H9 (cell line): ENCODE measurements at regions not wholly inside any gene's neighbourhood (a gene's known extent, or its start where the extent isn't known, plus 50 kb on each side); places are given as distances from the start of the nearest gene placed in this dataset.

ENCODE experiments used
- DNase-seq: peaks from one replicate; pipeline ENCODE4 v3.0.0-alpha.2; 2017
- H2AFZ ChIP-seq: one replicate; pipeline ENCODE4 v1.6.1; 2013; ENCODE audit warnings: mild to moderate bottlenecking, low read length, control low read depth, moderate library complexity
- H2AK5ac ChIP-seq: 2 replicates; pipeline ENCODE4 v1.6.1; 2013; ENCODE audit warnings: low read length, control low read depth, mixed read lengths; ENCODE audit not compliant: insufficient read length
- H2BK120ac ChIP-seq: one replicate; pipeline ENCODE4 v1.6.1; 2013; ENCODE audit warnings: low read depth, mild to moderate bottlenecking, low read length, control low read depth, inconsistent platforms; ENCODE audit not compliant: poor library complexity, severe bottlenecking
- H2BK12ac ChIP-seq: 2 replicates; pipeline ENCODE4 v1.6.1; 2013; ENCODE audit warnings: low read length, control low read depth, mixed read lengths, low read depth; ENCODE audit not compliant: insufficient read length
- H2BK15ac ChIP-seq: 2 replicates; pipeline ENCODE4 v1.6.1; 2013; ENCODE audit warnings: low read depth, low read length, control low read depth
- H2BK20ac ChIP-seq: one replicate; pipeline ENCODE4 v1.6.1; 2013; ENCODE audit warnings: low read depth, mild to moderate bottlenecking, low read length, control low read depth, inconsistent platforms; ENCODE audit not compliant: poor library complexity, severe bottlenecking
- H2BK5ac ChIP-seq: 2 replicates; pipeline ENCODE4 v1.6.1; 2013; ENCODE audit warnings: low read length, control low read depth, mixed read lengths; ENCODE audit not compliant: insufficient read length
- H3K14ac ChIP-seq: 2 replicates; pipeline ENCODE4 v1.6.1; 2013; ENCODE audit warnings: low read length, control low read depth; ENCODE audit not compliant: insufficient read depth
- H3K18ac ChIP-seq: 2 replicates; pipeline ENCODE4 v1.6.1; 2013; ENCODE audit warnings: low read depth, mild to moderate bottlenecking, mixed read lengths, low read length, control low read depth; ENCODE audit not compliant: insufficient read length
- H3K23ac ChIP-seq: 2 replicates; pipeline ENCODE4 v1.6.1; 2013; ENCODE audit warnings: low read length, control low read depth, mixed read lengths, low read depth; ENCODE audit not compliant: insufficient read length
- H3K23me2 ChIP-seq: 2 replicates; pipeline ENCODE4 v1.6.1; 2013; ENCODE audit warnings: low read depth, mild to moderate bottlenecking, mixed read lengths, low read length, control low read depth; ENCODE audit not compliant: insufficient read length, poor library complexity, severe bottlenecking
- H3K27ac ChIP-seq: 2 replicates; pipeline ENCODE4 v1.5.1; 2013; ENCODE audit warnings: low read length, control low read depth, mixed read lengths, low read depth; ENCODE audit not compliant: insufficient read length
- H3K27me3 ChIP-seq: 2 replicates; pipeline ENCODE4 v1.6.1; 2013; ENCODE audit warnings: low read length, control low read depth, inconsistent platforms; ENCODE audit not compliant: insufficient read depth
- H3K4ac ChIP-seq: 2 replicates; pipeline ENCODE4 v1.6.1; 2013; ENCODE audit warnings: low read depth, mild to moderate bottlenecking, control low read depth, inconsistent platforms, low read length, moderate library complexity
- H3K4me1 ChIP-seq: 2 replicates; pipeline ENCODE4 v1.6.1; 2013; ENCODE audit warnings: low read length, control low read depth, inconsistent platforms; ENCODE audit not compliant: insufficient read depth
- H3K4me2 ChIP-seq: 2 replicates; pipeline ENCODE4 v1.6.1; 2013; ENCODE audit warnings: low read length, control low read depth, mixed read lengths; ENCODE audit not compliant: insufficient read length, insufficient read depth
- H3K56ac ChIP-seq: 2 replicates; pipeline ENCODE4 v1.6.1; 2013; ENCODE audit warnings: low read depth, mild to moderate bottlenecking, mixed read lengths, low read length, control low read depth; ENCODE audit not compliant: insufficient read length
- H3K79me1 ChIP-seq: 2 replicates; pipeline ENCODE4 v1.6.1; 2013; ENCODE audit warnings: low read depth, mild to moderate bottlenecking, moderate library complexity, low read length, control low read depth, inconsistent platforms; ENCODE audit not compliant: insufficient read depth, poor library complexity, severe bottlenecking
- H3K79me2 ChIP-seq: 2 replicates; pipeline ENCODE4 v1.6.1; 2013; ENCODE audit warnings: low read length, control low read depth, inconsistent platforms; ENCODE audit not compliant: insufficient read depth
- H3K9ac ChIP-seq: 2 replicates; pipeline ENCODE4 v1.6.1; 2013; ENCODE audit warnings: low read length, control low read depth, mixed read lengths; ENCODE audit not compliant: insufficient read length; ENCODE audit errors: extremely low read depth
- H3K9me3 ChIP-seq: one replicate; pipeline ENCODE4 v1.6.1; 2013; ENCODE audit warnings: low read depth, low read length, inconsistent platforms; ENCODE audit not compliant: control insufficient read depth
- H3T11ph ChIP-seq: one replicate; pipeline ENCODE4 v1.6.1; 2013; ENCODE audit warnings: mild to moderate bottlenecking, low read length, control low read depth, inconsistent platforms
- H4K20me1 ChIP-seq: one replicate; pipeline ENCODE4 v1.6.1; 2013; ENCODE audit not compliant: control insufficient read depth, insufficient read length, insufficient read depth
- H4K5ac ChIP-seq: 2 replicates; pipeline ENCODE4 v1.6.1; 2013; ENCODE audit warnings: low read depth, mild to moderate bottlenecking, mixed read lengths, low read length, control low read depth; ENCODE audit not compliant: insufficient read length
- H4K8ac ChIP-seq: replicated peaks from 2 replicates; pipeline ENCODE4 v1.6.1; 2013; ENCODE audit warnings: low read length, control low read depth, mixed read lengths, low read depth; ENCODE audit not compliant: insufficient read length
- H4K91ac ChIP-seq: 2 replicates; pipeline ENCODE4 v1.6.1; 2013; ENCODE audit warnings: low read depth, mild to moderate bottlenecking, moderate library complexity, mixed read lengths, low read length, control low read depth; ENCODE audit not compliant: insufficient read length
- H3K27ac Mint-ChIP-seq, 3 experiments: 2 replicates in 2 of 3; 3 replicates in 1 of 3; pipeline ENCODE4 v1.8.0; 2020 to 2021; ENCODE audit warnings: mixed read lengths in 3 of 3, mild to moderate bottlenecking in 1 of 3, moderate library complexity in 1 of 3
- H3K27me3 Mint-ChIP-seq: 2 replicates; pipeline ENCODE4 v1.8.0; 2021; ENCODE audit warnings: low read depth, mild to moderate bottlenecking, moderate library complexity, mixed read lengths
- H3K36me3 Mint-ChIP-seq, 3 experiments: 2 replicates in 2 of 3; 3 replicates in 1 of 3; pipeline ENCODE4 v1.8.0; 2020 to 2021; ENCODE audit warnings: low read depth in 3 of 3, mixed read lengths in 3 of 3; ENCODE audit not compliant: insufficient read depth in 1 of 3
- H3K4me1 Mint-ChIP-seq, 2 experiments: 2 replicates each; pipeline ENCODE4 v1.8.0; 2020; ENCODE audit warnings: mixed read lengths in 2 of 2
- H3K4me3 Mint-ChIP-seq, 2 experiments: 2 replicates in 1 of 2; 3 replicates in 1 of 2; pipeline ENCODE4 v1.8.0; 2020 to 2021; ENCODE audit warnings: mild to moderate bottlenecking in 2 of 2, mixed read lengths in 2 of 2, moderate library complexity in 1 of 2
- H3K9me3 Mint-ChIP-seq, 2 experiments: 2 replicates in 1 of 2; 3 replicates in 1 of 2; pipeline ENCODE4 v1.8.0; 2020; ENCODE audit warnings: mild to moderate bottlenecking in 2 of 2, mixed read lengths in 2 of 2, moderate library complexity in 1 of 2
- WGBS: extraction: QIAGEN DNeasy Blood & Tissue Kit; methylation state at CpG from one replicate; pipeline ENCODE4 v1.1.7; 2013; ENCODE audit warnings: missing lambda C conversion rate, low lambda C conversion rate, mixed read lengths; ENCODE audit not compliant: insufficient read length; ENCODE audit errors: extremely low coverage; 5-methylcytosine and 5-hydroxymethylcytosine counted together
- TF ChIP-seq, protein P1 (sequence below): fragments of 200-600 bp; sonication (generic); conservative IDR thresholded peaks from 3 replicates; pipeline ENCODE4 v1.8.0; 2021; ENCODE audit warnings: antibody characterized with exemption, mild to moderate bottlenecking

DNA sequence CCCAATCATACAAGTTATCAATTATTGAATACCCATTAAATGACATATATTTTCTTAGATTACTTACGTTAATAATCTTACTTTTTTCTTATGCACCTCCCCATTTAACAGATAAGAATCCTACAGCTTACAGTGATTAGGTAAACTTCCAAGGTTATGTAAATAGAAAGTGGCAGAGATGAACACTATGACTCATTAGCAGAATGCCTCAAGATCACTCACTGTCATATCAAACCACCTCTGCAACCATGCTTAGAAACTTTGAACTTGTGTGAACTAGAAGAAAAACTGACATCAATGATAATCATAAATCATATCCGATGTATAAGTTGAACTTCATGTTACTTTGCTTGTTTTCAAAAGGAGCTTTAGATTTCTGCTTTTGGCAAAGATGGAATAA, 911.6 kb upstream of the ARPP21 start:
- Histone ChIP-seq H3K18ac (no peak overlapping the region), H2BK15ac (no peak overlapping the region), H3K27me3 (no peaks in the 10 kb centered on the region), H2BK20ac (no peak overlapping the region), H2BK12ac (no peak overlapping the region), H3K79me2 (no peaks in the 10 kb centered on the region), H2AFZ (no peak overlapping the region), H3K9me3 (no peaks in the 10 kb centered on the region), H3K23ac (no peak overlapping the region), H3K56ac (no peak overlapping the region), H4K91ac (no peak overlapping the region), H4K8ac (no peak overlapping the region), H2BK120ac (no peak overlapping the region), H3K79me1 (no peaks in the 10 kb centered on the region), H3K14ac (no peak overlapping the region), H2AK5ac (no peak overlapping the region), H3T11ph (no peak overlapping the region), H3K4me2 (no peak overlapping the region), H3K9ac (no peak overlapping the region), H4K20me1 (no peaks in the 10 kb centered on the region), H4K5ac (no peak overlapping the region), H3K27ac (no peak overlapping the region), H2BK5ac (no peak overlapping the region), H3K4me1 (no peaks in the 10 kb centered on the region; the same call in 1 of the 2 replicates), H3K4ac (no peak overlapping the region), H3K23me2 (no peaks in the 10 kb centered on the region)
- no CpG with 5 or more reads among the region's 2 CpGs for WGBS
- Mint-ChIP-seq H3K4me1 (peaks cover 8 to 14% of the 10 kb centered on the region in 2 experiments; a peak in 2 of 4 replicates), H3K27ac (no peak overlapping the region), H3K9me3 (peaks cover 20% of the 10 kb centered on the region in 2 experiments), H3K27me3 (no peaks in the 10 kb centered on the region; the same call in 1 of the 2 replicates), H3K4me3 (no peak overlapping the region), H3K36me3 (peaks cover 0 to 26% (median 5%) of the 10 kb centered on the region in 3 experiments; a peak in 5 of 7 replicates)
- TF ChIP-seq, protein P1, sequence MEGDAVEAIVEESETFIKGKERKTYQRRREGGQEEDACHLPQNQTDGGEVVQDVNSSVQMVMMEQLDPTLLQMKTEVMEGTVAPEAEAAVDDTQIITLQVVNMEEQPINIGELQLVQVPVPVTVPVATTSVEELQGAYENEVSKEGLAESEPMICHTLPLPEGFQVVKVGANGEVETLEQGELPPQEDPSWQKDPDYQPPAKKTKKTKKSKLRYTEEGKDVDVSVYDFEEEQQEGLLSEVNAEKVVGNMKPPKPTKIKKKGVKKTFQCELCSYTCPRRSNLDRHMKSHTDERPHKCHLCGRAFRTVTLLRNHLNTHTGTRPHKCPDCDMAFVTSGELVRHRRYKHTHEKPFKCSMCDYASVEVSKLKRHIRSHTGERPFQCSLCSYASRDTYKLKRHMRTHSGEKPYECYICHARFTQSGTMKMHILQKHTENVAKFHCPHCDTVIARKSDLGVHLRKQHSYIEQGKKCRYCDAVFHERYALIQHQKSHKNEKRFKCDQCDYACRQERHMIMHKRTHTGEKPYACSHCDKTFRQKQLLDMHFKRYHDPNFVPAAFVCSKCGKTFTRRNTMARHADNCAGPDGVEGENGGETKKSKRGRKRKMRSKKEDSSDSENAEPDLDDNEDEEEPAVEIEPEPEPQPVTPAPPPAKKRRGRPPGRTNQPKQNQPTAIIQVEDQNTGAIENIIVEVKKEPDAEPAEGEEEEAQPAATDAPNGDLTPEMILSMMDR: no peak
- no peak for DNase-seq
